ENCODE measurements at regions not wholly inside any gene's neighbourhood (a gene's known extent, or its start where the extent isn't known, plus 50 kb on each side); places are given as distances from the start of the nearest gene placed in this dataset.

- no peak for DNase-seq (ENCODE audit: low read depth)
These were observed 681.3 kb downstream of the CPS1 start for GRCh38 chr2:211237586-211238275.

- no peak for DNase-seq (ENCODE audit: low read depth)
These were observed 685.5 kb downstream of the CPS1 start for GRCh38 chr2:211241891-211242290.

GRCh38 chr2:211247751-211248150 lies 691.4 kb downstream of the CPS1 start:
- no peak for DNase-seq (ENCODE audit: low read depth)

GRCh38 chr2:211248841-211249240 lies 692.4 kb downstream of the CPS1 start:
- DNase-seq (ENCODE audit: low read depth), result no peak

- DNase-seq (ENCODE audit: low read depth), result no peak
These were observed 694.6 kb downstream of the CPS1 start for GRCh38 chr2:211251016-211251415.

- DNase-seq (ENCODE audit: low read depth), result no peak
These were observed 702.4 kb downstream of the CPS1 start for GRCh38 chr2:211258646-211259335.

GRCh38 chr2:211259831-211260476 lies 703.6 kb downstream of the CPS1 start:
- no peak for DNase-seq (ENCODE audit: low read depth)

- no peak for DNase-seq (ENCODE audit: low read depth)
These were observed 713.9 kb downstream of the CPS1 start for GRCh38 chr2:211270257-211270656.

- no peak for DNase-seq (ENCODE audit: low read depth)
These were observed 725.2 kb downstream of the CPS1 start for GRCh38 chr2:211281430-211282073.

GRCh38 chr2:211302676-211303075 lies 746.3 kb downstream of the CPS1 start:
- no peak for DNase-seq (ENCODE audit: low read depth)

GRCh38 chr2:211306929-211307328 lies 750.5 kb downstream of the CPS1 start:
- no peak for DNase-seq (ENCODE audit: low read depth)

Data from stimulated activated CD8-positive, alpha-beta memory T cell treated with anti-CD3 and anti-CD28 coated beads, Interleukin-12 subunit alpha, Interleukin-12 subunit beta, amount 100 ng/mL, for 1 hour (primary cell).